ENCODE measurements at regions not wholly inside any gene's neighbourhood (a gene's known extent, or its start where the extent isn't known, plus 50 kb on each side); places are given as distances from the start of the nearest gene placed in this dataset.

DNA sequence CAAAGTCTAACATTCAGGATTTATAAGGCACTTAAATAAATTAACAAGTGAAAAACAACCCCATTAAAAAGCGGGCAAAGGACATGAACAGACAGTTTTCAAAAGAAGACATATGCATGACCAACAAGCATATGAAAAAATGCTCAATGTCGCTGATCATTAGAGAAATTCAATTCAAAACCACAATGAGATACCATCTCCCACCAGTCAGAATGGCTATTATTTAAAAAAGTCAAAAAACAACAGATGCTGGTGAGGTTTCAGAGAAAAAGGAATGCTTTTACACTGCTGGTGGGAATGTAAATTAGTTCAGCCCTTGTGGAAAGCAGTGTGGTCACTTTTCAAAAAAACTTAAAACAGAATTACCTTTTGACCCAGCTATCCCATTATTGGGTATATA, 60.7 kb upstream of the BDKRB2 start:
- in situ Hi-C loops (cut with HindIII; ENCODE audit: low sequenced_read_pairs): loop anchor here (10.0 kb wide), 1 partner anchor 81 kb away; no protein-coding TSS in a partner anchor

DNA sequence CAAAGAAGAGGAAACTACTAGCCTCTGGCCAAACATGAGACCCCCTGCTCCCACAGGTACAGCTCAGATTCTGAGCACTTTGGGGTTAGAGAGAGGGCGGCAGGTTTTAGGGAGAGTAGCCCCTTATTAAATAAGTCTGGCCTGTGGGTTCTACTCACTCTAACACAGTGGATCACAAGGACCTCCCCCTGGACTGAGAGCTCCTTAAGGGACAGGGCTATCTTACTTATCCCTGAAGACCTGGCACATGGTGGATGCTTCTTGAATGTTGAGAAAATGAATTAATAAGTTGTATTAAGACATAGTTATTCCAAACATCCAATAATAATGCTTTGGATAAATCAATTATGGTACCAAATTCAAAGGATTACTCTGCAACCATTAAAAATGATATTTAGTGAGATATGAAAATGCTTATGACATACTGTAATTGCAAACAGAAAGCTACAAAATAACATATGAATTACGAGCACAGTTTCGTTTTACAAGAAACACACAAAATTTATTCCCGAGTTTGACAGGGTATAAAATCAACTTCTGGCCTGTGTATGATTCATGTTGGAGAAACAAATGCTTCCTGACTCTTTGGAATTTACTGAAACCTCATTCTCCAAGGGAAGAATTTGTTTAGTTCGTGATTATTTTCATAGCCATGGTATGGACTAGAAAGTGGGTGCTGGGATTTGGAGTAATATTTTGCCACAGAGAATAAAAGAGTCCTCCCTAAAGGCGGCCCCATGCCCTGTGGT, 59.3 kb upstream of the BDKRB2 start:
- in situ Hi-C loops (cut with HindIII; ENCODE audit: low sequenced_read_pairs): loop anchor here (10.0 kb wide), 1 partner anchor 80 kb away; no protein-coding TSS in a partner anchor

GRCh38 chr14:96146131-96146771, 58.4 kb upstream of the BDKRB2 start:
- in situ Hi-C loops (cut with HindIII; ENCODE audit: low sequenced_read_pairs): loop anchor here (10.0 kb wide), 1 partner anchor 79 kb away; no protein-coding TSS in a partner anchor

- in situ Hi-C loops (cut with HindIII; ENCODE audit: low sequenced_read_pairs): loop anchor here (10.0 kb wide), 1 partner anchor 76 kb away; no protein-coding TSS in a partner anchor
These were observed 56.0 kb upstream of the BDKRB2 start for GRCh38 chr14:96148631-96149030.

- in situ Hi-C loops (cut with HindIII; ENCODE audit: low sequenced_read_pairs): loop anchor here (10.0 kb wide), 1 partner anchor 76 kb away; no protein-coding TSS in a partner anchor
These were observed 55.5 kb upstream of the BDKRB2 start for GRCh38 chr14:96149131-96149530.

DNA sequence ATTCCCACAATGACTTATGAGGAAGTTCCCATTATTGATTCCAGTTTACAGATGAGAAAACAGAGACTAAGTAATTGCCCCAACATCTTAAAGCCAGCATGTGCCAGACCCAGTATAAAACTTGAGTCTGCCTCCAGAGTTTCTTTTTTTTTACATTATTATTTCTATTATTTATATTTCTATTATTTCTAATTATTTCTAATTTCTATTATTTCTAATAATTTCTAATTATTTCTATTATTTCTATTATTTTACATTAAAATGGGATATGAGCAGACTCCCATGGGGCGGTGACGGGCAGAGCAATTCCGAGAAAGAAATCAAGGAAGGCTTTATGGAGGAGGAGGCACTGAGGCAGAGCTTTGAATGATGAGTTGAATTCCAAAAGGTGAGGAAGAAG, 54.4 kb upstream of the BDKRB2 start:
- in situ Hi-C loops (cut with HindIII; ENCODE audit: low sequenced_read_pairs): no loop called here

DNA sequence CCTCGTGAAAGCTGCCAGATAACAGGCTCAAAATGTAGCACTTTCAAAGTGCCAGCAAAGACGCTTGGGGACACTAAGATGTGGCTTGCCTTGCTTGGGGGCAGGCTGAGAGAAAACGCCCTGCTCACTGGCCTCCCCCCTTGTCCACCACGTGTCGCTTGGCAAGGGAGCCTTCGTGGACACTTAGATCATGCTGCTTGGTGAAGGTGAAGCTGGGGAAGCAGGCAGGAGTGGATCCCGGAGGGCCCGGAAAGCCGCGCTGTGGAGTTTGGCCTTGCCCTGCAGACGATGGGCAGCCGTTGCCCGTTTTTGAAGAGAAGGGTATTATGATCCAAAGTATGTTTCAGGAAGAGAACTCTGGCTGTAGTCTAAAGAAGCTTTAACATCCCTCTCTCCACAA, 53.4 kb upstream of the BDKRB2 start:
- in situ Hi-C loops (cut with HindIII; ENCODE audit: low sequenced_read_pairs): no loop called here

- in situ Hi-C loops (cut with HindIII; ENCODE audit: low sequenced_read_pairs): no loop called here
These were observed 51.6 kb upstream of the BDKRB2 start for GRCh38 chr14:96153003-96153402.
